Naive thymus-derived CD4-positive, alpha-beta T cell (primary cell): ENCODE measurements at regions not wholly inside any gene's neighbourhood (a gene's known extent, or its start where the extent isn't known, plus 50 kb on each side); places are given as distances from the start of the nearest gene placed in this dataset.

ENCODE experiments used
- ATAC-seq: fragments of 150-1000 bp; cut with Tn5 transposase; 2 replicates; pipeline ENCODE4 v1.10.0; 2021; ENCODE audit warnings: mild to moderate bottlenecking, moderate library complexity
- CTCF ChIA-PET: fragments of 350-600 bp; sonication (Branson Sonifier 250); formaldehyde crosslinking; loops from one replicate; lab custom pipeline; 2021; ENCODE audit warnings: antibody characterized with exemption; lab: Charles Lee
- POLR2A ChIA-PET: fragments of 350-600 bp; sonication (Branson Sonifier 250); formaldehyde crosslinking; loops from one replicate; lab custom pipeline; 2021; ENCODE audit warnings: antibody characterized with exemption, inconsistent platforms; lab: Charles Lee
- DNase-seq, 9 donors: peaks; one replicate each; pipeline versions ENCODE4 v3.0.0 to v3.0.0-alpha.2; 2020 to 2022; ENCODE audit warnings: mixed read lengths in 1 of 9
- H3K27ac ChIP-seq: one replicate; pipeline ENCODE4 v1.7.0; 2013; ENCODE audit warnings: mild to moderate bottlenecking, low read depth, low read length, moderate library complexity
- H3K27me3 ChIP-seq, 2 donors: one replicate each; pipeline ENCODE4 v1.7.0; 2013; ENCODE audit warnings: low read length in 2 of 2, mild to moderate bottlenecking in 2 of 2, moderate library complexity in 2 of 2; ENCODE audit not compliant: control insufficient read depth in 2 of 2, insufficient read depth in 2 of 2
- H3K36me3 ChIP-seq, 3 experiments: 1 replicate in 2 of 3; 2 replicates in 1 of 3; pipeline ENCODE4 v1.7.0; 2013; ENCODE audit warnings: low read length in 3 of 3, mild to moderate bottlenecking in 3 of 3, moderate library complexity in 1 of 3; ENCODE audit not compliant: insufficient read depth in 3 of 3, control insufficient read depth in 2 of 3
- H3K4me1 ChIP-seq, 2 donors: one replicate each; pipeline ENCODE4 v1.7.0; 2013; ENCODE audit warnings: low read length in 2 of 2, mild to moderate bottlenecking in 2 of 2, moderate library complexity in 1 of 2; ENCODE audit not compliant: control insufficient read depth in 2 of 2, insufficient read depth in 2 of 2
- H3K4me3 ChIP-seq: 2 replicates; pipeline ENCODE4 v1.7.0; 2013; ENCODE audit warnings: mild to moderate bottlenecking, low read length
- H3K9me3 ChIP-seq, 3 experiments: 1 replicate in 2 of 3; 2 replicates in 1 of 3; pipeline ENCODE4 v1.7.0; 2013; ENCODE audit warnings: low read length in 3 of 3; ENCODE audit not compliant: control insufficient read depth in 2 of 3
- H3K27ac Mint-ChIP-seq, 9 donors: one replicate each; pipeline ENCODE4 v1.8.0; 2020 to 2022; ENCODE audit warnings: mixed read lengths in 9 of 9, mild to moderate bottlenecking in 8 of 9, moderate library complexity in 5 of 9, inconsistent platforms in 2 of 9
- H3K27me3 Mint-ChIP-seq, 5 donors: one replicate each; pipeline ENCODE4 v1.8.0; 2021 to 2022; ENCODE audit warnings: mixed read lengths in 5 of 5, mild to moderate bottlenecking in 1 of 5
- H3K36me3 Mint-ChIP-seq, 5 donors: one replicate each; pipeline ENCODE4 v1.8.0; 2020 to 2022; ENCODE audit warnings: mixed read lengths in 5 of 5, mild to moderate bottlenecking in 3 of 5, inconsistent platforms in 1 of 5
- H3K4me1 Mint-ChIP-seq, 7 donors: one replicate each; pipeline ENCODE4 v1.8.0; 2020 to 2022; ENCODE audit warnings: mixed read lengths in 7 of 7, mild to moderate bottlenecking in 3 of 7, inconsistent platforms in 1 of 7
- H3K4me3 Mint-ChIP-seq, 10 donors: one replicate each; pipeline ENCODE4 v1.8.0; 2020 to 2022; ENCODE audit warnings: mild to moderate bottlenecking in 10 of 10, mixed read lengths in 10 of 10, moderate library complexity in 6 of 10, inconsistent platforms in 2 of 10
- H3K9me3 Mint-ChIP-seq, 11 donors: one replicate each; pipeline ENCODE4 v1.8.0; 2020 to 2022; ENCODE audit warnings: mixed read lengths in 11 of 11, mild to moderate bottlenecking in 4 of 11, inconsistent platforms in 1 of 11, moderate library complexity in 1 of 11
- intact Hi-C, 2 donors: fragments of 100-400 bp; cut with micrococcal nuclease; formaldehyde crosslinking; loops; one replicate each; pipeline ENCODE4 v1.15.1; 2023

GRCh38 chr4:35975617-35976355 is 268.5 kb downstream of the ARAP2 start:
- Mint-ChIP-seq H3K27ac (no peak overlapping the region), H3K4me1 (peaks cover 0 to 8% (median 0%) of the 10 kb centered on the region in 7 donors), H3K4me3 (no peak overlapping the region), H3K36me3 (peaks cover 0 to 4% (median 0%) of the 10 kb centered on the region in 5 donors), H3K27me3 (peaks cover 0 to 10% (median 4%) of the 10 kb centered on the region in 5 donors), H3K9me3 (no peaks in the 10 kb centered on the region)
- no peak for ATAC-seq
- no peak overlapping the region for H3K4me3 ChIP-seq
- intact Hi-C loops: no loop called here
- no peak for DNase-seq
- ChIA-PET POLR2A (no interaction called here), CTCF (no interaction called here)
- no peaks in the 10 kb centered on the region for H3K4me1 ChIP-seq
- no peaks in the 10 kb centered on the region for H3K36me3 ChIP-seq
- no peaks in the 10 kb centered on the region for H3K9me3 ChIP-seq
- no peaks in the 10 kb centered on the region for H3K27me3 ChIP-seq
- H3K27ac ChIP-seq: no peak overlapping the region

- Histone ChIP-seq H3K27ac (no peak overlapping the region), H3K36me3 (no peaks in the 10 kb centered on the region), H3K27me3 (no peaks in the 10 kb centered on the region), H3K4me1 (no peaks in the 10 kb centered on the region), H3K4me3 (no peak overlapping the region), H3K9me3 (no peaks in the 10 kb centered on the region)
- no peak overlapping the region for H3K4me3 Mint-ChIP-seq
- CTCF ChIA-PET: no interaction called here
- peaks cover 0 to 4% (median 0%) of the 10 kb centered on the region in 5 donors for H3K36me3 Mint-ChIP-seq
- intact Hi-C loops: no loop called here
- no peak overlapping the region for H3K27ac Mint-ChIP-seq
- POLR2A ChIA-PET: no interaction called here
- DNase-seq (no peak), ATAC-seq (no peak)
- peaks cover 0 to 2% (median 0%) of the 10 kb centered on the region in 11 donors for H3K9me3 Mint-ChIP-seq
- peaks cover 0 to 14% (median 0%) of the 10 kb centered on the region in 7 donors for H3K4me1 Mint-ChIP-seq
- peaks cover 0 to 10% (median 4%) of the 10 kb centered on the region in 5 donors for H3K27me3 Mint-ChIP-seq
Observed at GRCh38 chr4:35978551-35978950, 265.8 kb downstream of the ARAP2 start.

- intact Hi-C loops: no loop called here
- POLR2A ChIA-PET: no interaction called here
- no peak overlapping the region for H3K4me3 ChIP-seq
- ATAC-seq (no peak), DNase-seq (no peak)
- Mint-ChIP-seq H3K4me3 (no peak overlapping the region), H3K36me3 (peaks cover 0 to 4% (median 0%) of the 10 kb centered on the region in 5 donors), H3K27ac (no peak overlapping the region), H3K4me1 (peaks cover 0 to 9% (median 0%) of the 10 kb centered on the region in 7 donors), H3K27me3 (peaks cover 0 to 12% (median 4%) of the 10 kb centered on the region in 5 donors), H3K9me3 (peaks cover 0 to 5% (median 1%) of the 10 kb centered on the region in 11 donors)
- no peaks in the 10 kb centered on the region for H3K9me3 ChIP-seq
- CTCF ChIA-PET: no interaction called here
- no peaks in the 10 kb centered on the region for H3K4me1 ChIP-seq
- H3K36me3 ChIP-seq: no peaks in the 10 kb centered on the region
- no peak overlapping the region for H3K27ac ChIP-seq
- H3K27me3 ChIP-seq: no peaks in the 10 kb centered on the region
Observed at GRCh38 chr4:35982318-35982717, 262.0 kb downstream of the ARAP2 start.

GRCh38 chr4:35986537-35986936 is 257.8 kb downstream of the ARAP2 start:
- H3K27me3 Mint-ChIP-seq: peaks cover 0 to 15% (median 0%) of the 10 kb centered on the region in 5 donors

GRCh38 chr4:35993606-35994005 is 250.7 kb downstream of the ARAP2 start:
- POLR2A ChIA-PET: no interaction called here

More at GRCh38 chr4:35986537-35986936, 257.8 kb downstream of the ARAP2 start:
- Histone ChIP-seq H3K9me3 (no peaks in the 10 kb centered on the region), H3K4me3 (no peak overlapping the region), H3K4me1 (no peaks in the 10 kb centered on the region), H3K27ac (no peak overlapping the region), H3K36me3 (no peaks in the 10 kb centered on the region), H3K27me3 (no peaks in the 10 kb centered on the region)
- Mint-ChIP-seq H3K9me3 (peaks cover 0 to 13% (median 3%) of the 10 kb centered on the region in 11 donors), H3K4me3 (no peak overlapping the region), H3K27ac (no peak overlapping the region), H3K4me1 (peaks cover 0 to 6% (median 0%) of the 10 kb centered on the region in 7 donors), H3K36me3 (no peaks in the 10 kb centered on the region)
- DNase-seq (no peak), ATAC-seq (no peak)
- intact Hi-C loops: no loop called here
- ChIA-PET POLR2A (no interaction called here), CTCF (no interaction called here)

GRCh38 chr4:36000941-36001557 is 243.3 kb downstream of the ARAP2 start:
- ATAC-seq (no peak), DNase-seq (no peak)
- Histone ChIP-seq H3K27ac (no peak overlapping the region), H3K9me3 (no peaks in the 10 kb centered on the region), H3K27me3 (no peaks in the 10 kb centered on the region), H3K4me3 (no peak overlapping the region), H3K36me3 (no peaks in the 10 kb centered on the region), H3K4me1 (no peaks in the 10 kb centered on the region)
- H3K4me3 Mint-ChIP-seq: no peak overlapping the region
- peaks cover 0 to 7% (median 1%) of the 10 kb centered on the region in 11 donors for H3K9me3 Mint-ChIP-seq
- CTCF ChIA-PET: no interaction called here
- intact Hi-C loops: no loop called here
- POLR2A ChIA-PET: no interaction called here
- no peaks in the 10 kb centered on the region for H3K4me1 Mint-ChIP-seq
- H3K36me3 Mint-ChIP-seq: peaks cover 0 to 14% (median 9%) of the 10 kb centered on the region in 5 donors
- peaks cover 0 to 3% (median 0%) of the 10 kb centered on the region in 5 donors for H3K27me3 Mint-ChIP-seq
- no peak overlapping the region for H3K27ac Mint-ChIP-seq

More at GRCh38 chr4:35993606-35994005, 250.7 kb downstream of the ARAP2 start:
- Mint-ChIP-seq H3K27me3 (peaks cover 0 to 10% (median 0%) of the 10 kb centered on the region in 5 donors), H3K27ac (no peak overlapping the region), H3K9me3 (peaks cover 0 to 1% (median 0%) of the 10 kb centered on the region in 11 donors), H3K36me3 (no peaks in the 10 kb centered on the region), H3K4me3 (no peak overlapping the region), H3K4me1 (no peaks in the 10 kb centered on the region)
- Histone ChIP-seq H3K27me3 (no peaks in the 10 kb centered on the region), H3K4me1 (no peaks in the 10 kb centered on the region), H3K27ac (no peak overlapping the region), H3K9me3 (no peaks in the 10 kb centered on the region), H3K36me3 (no peaks in the 10 kb centered on the region), H3K4me3 (no peak overlapping the region)
- CTCF ChIA-PET: no interaction called here
- no peak for DNase-seq
- intact Hi-C loops: no loop called here
- no peak for ATAC-seq
